Type B pancreatic cell (in vitro differentiated cells): ENCODE measurements at regions not wholly inside any gene's neighbourhood (a gene's known extent, or its start where the extent isn't known, plus 50 kb on each side); places are given as distances from the start of the nearest gene placed in this dataset.

Experiments used
- DNase-seq: peaks from one replicate; pipeline ENCODE4 v3.0.0; 2021; ENCODE audit warnings: mixed read lengths; ENCODE audit not compliant: unreplicated experiment; ENCODE audit errors: extremely low spot score
- H3K27ac Mint-ChIP-seq: 2 replicates; pipeline ENCODE4 v1.8.0; 2021; ENCODE audit warnings: mild to moderate bottlenecking, mixed read lengths
- H3K27me3 Mint-ChIP-seq: 2 replicates; pipeline ENCODE4 v1.8.0; 2021; ENCODE audit warnings: mixed read lengths
- H3K36me3 Mint-ChIP-seq: 2 replicates; pipeline ENCODE4 v1.8.0; 2021; ENCODE audit warnings: mixed read lengths
- H3K4me1 Mint-ChIP-seq: one replicate; pipeline ENCODE4 v1.8.0; 2021; ENCODE audit warnings: mixed read lengths; ENCODE audit not compliant: unreplicated experiment
- H3K4me3 Mint-ChIP-seq: 2 replicates; pipeline ENCODE4 v1.8.0; 2021; ENCODE audit warnings: mild to moderate bottlenecking, mixed read lengths
- H3K9me3 Mint-ChIP-seq: 2 replicates; pipeline ENCODE4 v1.8.0; 2021; ENCODE audit warnings: mixed read lengths
- CTCF ChIP-seq: fragments of 200-600 bp; sonication (generic); conservative IDR thresholded peaks from 2 replicates; pipeline ENCODE4 v1.5.0; 2021; ENCODE audit warnings: antibody characterized with exemption, mild to moderate bottlenecking

DNA sequence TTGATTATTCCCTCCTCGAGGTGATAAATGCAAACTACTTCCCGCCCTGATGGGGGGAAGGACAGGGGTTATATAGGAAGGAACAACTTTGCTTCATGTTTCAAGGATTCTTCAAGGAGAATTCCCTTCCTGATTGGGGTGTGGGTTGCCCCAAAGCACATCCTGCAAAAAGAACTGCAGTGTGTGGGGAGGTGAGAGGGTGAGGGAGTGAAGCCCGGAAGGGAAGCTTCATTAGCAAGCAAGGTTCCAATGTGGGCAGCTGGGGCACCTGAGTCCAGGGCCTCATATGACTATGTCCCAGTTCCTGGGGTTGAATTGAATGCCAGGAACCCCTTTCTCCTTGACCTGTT lies 326.0 kb downstream of the MN1 start:
- no peak for TF ChIP-seq CTCF
- Mint-ChIP-seq H3K4me3 (no peak overlapping the region), H3K27ac (peak overlapping the region; percentile 80), H3K4me1 (peaks cover 33% of the 10 kb centered on the region), H3K9me3 (no peaks in the 10 kb centered on the region), H3K36me3 (no peaks in the 10 kb centered on the region), H3K27me3 (peaks cover 12% of the 10 kb centered on the region)
- no peak for DNase-seq

GRCh38 chr22:27476318-27476717 lies 325.2 kb downstream of the MN1 start:
- TF ChIP-seq CTCF: no peak
- Mint-ChIP-seq H3K36me3 (no peaks in the 10 kb centered on the region), H3K27ac (peak overlapping the region; percentile 81), H3K4me3 (no peak overlapping the region), H3K4me1 (peaks cover 41% of the 10 kb centered on the region), H3K27me3 (peaks cover 12% of the 10 kb centered on the region), H3K9me3 (no peaks in the 10 kb centered on the region)
- no peak for DNase-seq

DNA sequence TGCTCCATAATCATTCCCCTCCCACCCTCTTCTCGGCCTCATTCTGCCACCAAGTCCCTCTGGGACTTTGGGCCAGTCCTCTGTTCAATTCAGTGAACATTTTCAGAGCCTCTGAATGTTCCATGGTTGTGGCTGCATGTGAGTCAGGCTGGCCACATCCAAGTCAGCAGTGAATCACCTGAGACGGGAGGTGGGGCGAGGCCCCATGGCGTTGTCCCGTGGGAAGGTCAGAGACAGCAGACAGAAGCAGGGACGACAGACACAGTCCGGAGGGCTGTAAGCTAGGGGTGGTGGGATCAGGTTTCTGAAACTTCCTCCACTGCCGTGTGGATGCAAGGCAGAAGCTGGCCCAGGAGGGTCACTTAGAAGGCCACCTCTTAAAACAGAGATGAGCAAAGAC lies 324.8 kb downstream of the MN1 start:
- no peak for DNase-seq
- H3K27me3 Mint-ChIP-seq: peaks cover 12% of the 10 kb centered on the region
- no peaks in the 10 kb centered on the region for H3K9me3 Mint-ChIP-seq
- no peak overlapping the region for H3K4me3 Mint-ChIP-seq
- TF ChIP-seq CTCF: no peak
- peak overlapping the region; percentile 81 for H3K27ac Mint-ChIP-seq
- no peaks in the 10 kb centered on the region for H3K36me3 Mint-ChIP-seq
- peaks cover 45% of the 10 kb centered on the region for H3K4me1 Mint-ChIP-seq

- no peak overlapping the region for H3K4me3 Mint-ChIP-seq
- no peak overlapping the region for H3K27ac Mint-ChIP-seq
- H3K4me1 Mint-ChIP-seq: peaks cover 48% of the 10 kb centered on the region
- DNase-seq: no peak
- no peaks in the 10 kb centered on the region for H3K9me3 Mint-ChIP-seq
- peaks cover 12% of the 10 kb centered on the region for H3K27me3 Mint-ChIP-seq
- TF ChIP-seq CTCF: no peak
- no peaks in the 10 kb centered on the region for H3K36me3 Mint-ChIP-seq
These were observed 324.4 kb downstream of the MN1 start for GRCh38 chr22:27477171-27477570.

GRCh38 chr22:27480487-27480886 lies 321.1 kb downstream of the MN1 start:
- Mint-ChIP-seq H3K9me3 (no peaks in the 10 kb centered on the region), H3K4me3 (no peak overlapping the region), H3K27me3 (peaks cover 12% of the 10 kb centered on the region), H3K27ac (no peak overlapping the region), H3K4me1 (peaks cover 44% of the 10 kb centered on the region), H3K36me3 (no peaks in the 10 kb centered on the region)
- no peak for DNase-seq
- no peak for TF ChIP-seq CTCF

DNA sequence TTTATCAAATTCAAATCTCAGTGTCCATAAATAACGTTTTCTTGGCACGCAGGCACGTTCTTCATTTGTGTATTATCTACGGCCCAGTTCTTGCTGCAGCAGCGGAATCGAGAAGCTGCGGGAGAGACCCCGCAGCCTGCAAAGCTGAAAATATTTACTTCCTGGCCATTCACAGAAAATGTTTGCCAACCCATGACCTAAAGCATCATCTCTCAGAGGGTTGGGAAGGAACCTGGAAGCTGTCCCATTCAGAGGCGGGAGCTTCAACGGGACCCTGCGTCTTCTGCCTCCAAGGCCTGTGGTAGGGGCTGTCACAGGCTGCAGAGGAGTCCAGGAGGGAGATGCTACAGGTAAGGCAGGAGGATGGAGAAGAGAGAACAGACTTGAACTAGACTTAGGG lies 319.2 kb downstream of the MN1 start:
- peaks cover 44% of the 10 kb centered on the region for H3K4me1 Mint-ChIP-seq
- H3K4me3 Mint-ChIP-seq: no peak overlapping the region
- H3K9me3 Mint-ChIP-seq: no peaks in the 10 kb centered on the region
- H3K27me3 Mint-ChIP-seq: peaks cover 7% of the 10 kb centered on the region
- TF ChIP-seq CTCF: no peak
- H3K27ac Mint-ChIP-seq: no peak overlapping the region
- DNase-seq: no peak
- H3K36me3 Mint-ChIP-seq: no peaks in the 10 kb centered on the region
